HEK293 (cell line): ENCODE measurements at regions not wholly inside any gene's neighbourhood (a gene's known extent, or its start where the extent isn't known, plus 50 kb on each side); places are given as distances from the start of the nearest gene placed in this dataset.

ENCODE experiments used
- GLIS1 ChIP-seq: fragments of 450-650 bp; formaldehyde crosslinking; IDR thresholded peaks from 2 replicates; pipeline ENCODE4 v1.5.1; 2016; ENCODE audit warnings: missing biosample characterization, missing genetic modification characterization
- KLF10 ChIP-seq: fragments of 450-650 bp; IDR thresholded peaks from 2 replicates; pipeline ENCODE4 v1.5.1; 2018; ENCODE audit warnings: missing biosample characterization, mild to moderate bottlenecking, missing genetic modification characterization
- OVOL3 ChIP-seq: fragments of 450-650 bp; formaldehyde crosslinking; IDR thresholded peaks from 2 replicates; pipeline ENCODE4 v1.5.1; 2016; ENCODE audit warnings: missing biosample characterization, missing genetic modification characterization
- PRDM10 ChIP-seq: fragments of 450-650 bp; formaldehyde crosslinking; IDR thresholded peaks from 2 replicates; pipeline ENCODE4 v1.5.1; 2016; ENCODE audit warnings: missing biosample characterization, missing genetic modification characterization
- SCRT2 ChIP-seq: fragments of 450-650 bp; formaldehyde crosslinking; IDR thresholded peaks from 2 replicates; pipeline ENCODE4 v1.5.1; 2016; ENCODE audit warnings: missing biosample characterization, missing genetic modification characterization
- SP2 ChIP-seq: fragments of 450-650 bp; formaldehyde crosslinking; IDR thresholded peaks from 2 replicates; pipeline ENCODE4 v1.5.1; 2016; ENCODE audit warnings: missing biosample characterization, missing genetic modification characterization
- YY2 ChIP-seq: fragments of 450-650 bp; formaldehyde crosslinking; IDR thresholded peaks from 2 replicates; pipeline ENCODE4 v1.5.1; 2016; ENCODE audit warnings: missing biosample characterization, missing genetic modification characterization
- ZBTB21 ChIP-seq: fragments of 450-650 bp; formaldehyde crosslinking; IDR thresholded peaks from 2 replicates; pipeline ENCODE4 v1.5.1; 2017; ENCODE audit warnings: missing biosample characterization, missing genetic modification characterization
- ZBTB7A ChIP-seq: fragments of 450-650 bp; formaldehyde crosslinking; IDR thresholded peaks from 2 replicates; pipeline ENCODE4 v1.5.1; 2016; ENCODE audit warnings: low read depth, missing biosample characterization, missing genetic modification characterization
- ZNF114 ChIP-seq: fragments of 450-650 bp; formaldehyde crosslinking; IDR thresholded peaks from 2 replicates; pipeline ENCODE4 v1.5.0; 2017; ENCODE audit warnings: missing biosample characterization, missing genetic modification characterization
- ZNF157 ChIP-seq: fragments of 450-650 bp; formaldehyde crosslinking; IDR thresholded peaks from 2 replicates; pipeline ENCODE4 v1.5.1; 2016; ENCODE audit warnings: missing biosample characterization, missing genetic modification characterization
- ZNF174 ChIP-seq: fragments of 450-650 bp; formaldehyde crosslinking; IDR thresholded peaks from 2 replicates; pipeline ENCODE4 v1.5.0; 2017; ENCODE audit warnings: missing biosample characterization, mild to moderate bottlenecking, missing genetic modification characterization
- ZNF184 ChIP-seq: fragments of 450-650 bp; IDR thresholded peaks from 2 replicates; pipeline ENCODE4 v1.5.1; 2018; ENCODE audit warnings: missing biosample characterization, mild to moderate bottlenecking, missing genetic modification characterization
- ZNF214 ChIP-seq: fragments of 450-650 bp; formaldehyde crosslinking; IDR thresholded peaks from 2 replicates; pipeline ENCODE4 v1.5.1; 2017; ENCODE audit warnings: missing biosample characterization, mild to moderate bottlenecking, missing genetic modification characterization, borderline replicate concordance
- ZNF223 ChIP-seq: fragments of 450-650 bp; formaldehyde crosslinking; IDR thresholded peaks from 2 replicates; pipeline ENCODE4 v1.5.1; 2016; ENCODE audit warnings: missing biosample characterization, missing genetic modification characterization
- ZNF24 ChIP-seq: fragments of 450-650 bp; formaldehyde crosslinking; IDR thresholded peaks from 2 replicates; pipeline ENCODE4 v1.5.1; 2016; ENCODE audit warnings: missing biosample characterization, missing genetic modification characterization
- ZNF274 ChIP-seq, 2 experiments: fragments of 200-500 bp in 1 of 2; fragments of 450-650 bp in 1 of 2; sonication (Bioruptor generic) in 1 of 2; formaldehyde crosslinking in 1 of 2; IDR thresholded peaks; 2 replicates each; pipeline versions ENCODE4 v1.5.1 to v1.6.1; 2014 to 2016; ENCODE audit warnings: borderline replicate concordance in 1 of 2, inconsistent platforms in 1 of 2, low read length in 1 of 2, missing biosample characterization in 1 of 2, missing genetic modification characterization in 1 of 2
- ZNF292 ChIP-seq: fragments of 450-650 bp; formaldehyde crosslinking; IDR thresholded peaks from 2 replicates; pipeline ENCODE4 v1.5.1; 2016; ENCODE audit warnings: low read depth, missing biosample characterization, missing genetic modification characterization, borderline replicate concordance
- ZNF335 ChIP-seq: fragments of 450-650 bp; formaldehyde crosslinking; conservative IDR thresholded peaks from 2 replicates; pipeline ENCODE4 v1.5.1; 2016; ENCODE audit warnings: missing biosample characterization, missing genetic modification characterization
- ZNF391 ChIP-seq: fragments of 450-650 bp; formaldehyde crosslinking; IDR thresholded peaks from 2 replicates; pipeline ENCODE4 v1.5.1; 2016; ENCODE audit warnings: low read depth, missing biosample characterization, missing genetic modification characterization, borderline replicate concordance
- ZNF433 ChIP-seq: fragments of 450-650 bp; formaldehyde crosslinking; IDR thresholded peaks from 2 replicates; pipeline ENCODE4 v1.5.1; 2016; ENCODE audit warnings: missing biosample characterization, missing genetic modification characterization, low read depth
- ZNF473 ChIP-seq: fragments of 450-650 bp; formaldehyde crosslinking; IDR thresholded peaks from 2 replicates; pipeline ENCODE4 v1.5.1; 2017; ENCODE audit warnings: missing biosample characterization, missing genetic modification characterization
- ZNF514 ChIP-seq: fragments of 450-650 bp; formaldehyde crosslinking; IDR thresholded peaks from 2 replicates; pipeline ENCODE4 v1.5.1; 2016; ENCODE audit warnings: missing biosample characterization, missing genetic modification characterization
- ZNF621 ChIP-seq: fragments of 450-650 bp; formaldehyde crosslinking; IDR thresholded peaks from 2 replicates; pipeline ENCODE4 v1.5.1; 2017; ENCODE audit warnings: missing biosample characterization, missing genetic modification characterization
- ZNF645 ChIP-seq: fragments of 450-650 bp; formaldehyde crosslinking; IDR thresholded peaks from 2 replicates; pipeline ENCODE4; 2016; ENCODE audit warnings: missing biosample characterization, missing genetic modification characterization
- ZNF660 ChIP-seq: fragments of 450-650 bp; IDR thresholded peaks from 2 replicates; pipeline ENCODE4 v1.5.1; 2018; ENCODE audit warnings: missing biosample characterization, mild to moderate bottlenecking, missing genetic modification characterization
- ZNF664 ChIP-seq: fragments of 450-650 bp; formaldehyde crosslinking; IDR thresholded peaks from 2 replicates; pipeline ENCODE4 v1.5.1; 2016; ENCODE audit warnings: missing biosample characterization, missing genetic modification characterization
- ZNF701 ChIP-seq: fragments of 450-650 bp; formaldehyde crosslinking; IDR thresholded peaks from 2 replicates; pipeline ENCODE4 v1.5.1; 2016; ENCODE audit warnings: missing biosample characterization, missing genetic modification characterization
- ZNF843 ChIP-seq: fragments of 450-650 bp; formaldehyde crosslinking; IDR thresholded peaks from 2 replicates; pipeline ENCODE4 v1.5.1; 2016; ENCODE audit warnings: missing biosample characterization, missing genetic modification characterization
- ZSCAN30 ChIP-seq: fragments of 450-650 bp; IDR thresholded peaks from 2 replicates; pipeline ENCODE4 v1.5.1; 2018; ENCODE audit warnings: missing biosample characterization, mild to moderate bottlenecking, missing genetic modification characterization, moderate library complexity
- ZSCAN5A ChIP-seq: fragments of 450-650 bp; formaldehyde crosslinking; IDR thresholded peaks from 2 replicates; pipeline ENCODE4 v1.5.1; 2016; ENCODE audit warnings: missing biosample characterization, missing genetic modification characterization
- TF ChIP-seq, protein P1 (sequence below): fragments of 450-650 bp; IDR thresholded peaks from 2 replicates; pipeline ENCODE4 v1.5.1; 2018; ENCODE audit warnings: missing biosample characterization, mild to moderate bottlenecking, missing genetic modification characterization

DNA sequence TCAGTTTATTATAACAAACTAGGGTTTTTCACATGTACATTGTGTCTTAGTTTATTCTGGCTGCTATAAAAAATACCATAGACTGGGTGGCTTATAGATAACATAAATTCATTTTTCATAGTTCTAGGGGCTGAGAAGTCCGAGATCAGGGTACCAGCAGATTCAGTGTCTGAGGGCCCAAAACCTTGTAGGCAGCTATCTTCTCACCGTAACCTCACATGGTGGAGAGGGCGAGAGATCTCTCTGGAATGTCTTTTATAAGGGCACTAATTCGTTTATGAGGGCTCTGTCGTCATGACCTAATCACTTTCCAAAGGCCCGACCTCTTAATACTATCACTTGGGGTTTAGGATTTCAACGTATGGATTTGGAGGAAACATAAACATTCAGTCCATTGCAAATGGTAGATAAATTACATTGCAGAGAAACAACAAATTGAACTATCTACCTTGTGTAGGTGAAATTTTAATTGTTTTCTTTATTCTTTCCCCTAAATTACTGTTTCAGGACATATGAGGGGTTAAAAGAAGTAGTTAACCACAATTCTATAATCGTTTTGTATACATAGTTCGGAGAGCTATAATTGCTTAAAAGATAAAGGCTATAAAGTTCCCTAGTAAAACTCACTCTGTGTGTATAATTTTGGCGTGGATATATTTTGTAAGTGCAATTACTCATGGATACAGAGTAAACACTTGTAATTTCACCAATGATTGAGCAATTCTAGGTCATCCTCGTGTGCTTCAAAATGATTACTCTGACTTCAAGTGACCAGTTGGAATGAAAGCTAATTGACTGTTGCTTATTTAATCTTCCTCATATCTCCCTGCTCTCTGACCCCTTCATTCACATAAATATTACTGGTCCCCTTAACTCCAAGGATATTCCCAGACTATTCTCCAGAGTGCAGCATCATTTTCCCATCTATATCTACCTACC is 247.5 kb upstream of the TMEM161B start (continued):
- TF ChIP-seq ZBTB7A (tag by site-specific recombination) (no peak), ZNF335 (tag by site-specific recombination) (no peak; the same call in 1 of the 2 replicates), SCRT2 (tag by site-specific recombination) (peak; percentile 84; the same call in 1 of the 2 replicates), ZNF157 (no peak), ZBTB21 (peak; percentile 78), ZNF645 (tag by site-specific recombination) (peak; percentile 76; the same call in 1 of the 2 replicates), YY2 (tag by site-specific recombination) (no peak), ZNF184 (tag by site-specific recombination) (no peak; the same call in 1 of the 2 replicates), GLIS1 (tag by site-specific recombination) (peak; percentile 61), ZNF223 (no peak), ZNF274 (IDR thresholded peaks at IDR 0.05; ENCODE audit: low read length) (no peak), ZNF274 (tag by site-specific recombination; IDR thresholded peaks at IDR 0.05; ENCODE audit: borderline replicate concordance) (no peak), ZNF114 (tag by site-specific recombination) (no peak), ZNF24 (tag by site-specific recombination) (peak; percentile 95), ZSCAN30 (peak; percentile 48; the same call in 1 of the 2 replicates), ZNF843 (tag by site-specific recombination) (peak; percentile 100), ZNF433 (tag by site-specific recombination) (no peak), ZNF514 (no peak), ZNF664 (peak; percentile 76), ZNF701 (tag by site-specific recombination) (no peak), ZSCAN5A (tag by site-specific recombination) (peak; percentile 49; the same call in 1 of the 2 replicates), PRDM10 (tag by site-specific recombination) (peak; percentile 68), ZNF174 (tag by site-specific recombination) (no peak), ZNF391 (tag by site-specific recombination) (peak; percentile 91; the same call in 1 of the 2 replicates), ZNF473 (tag by site-specific recombination) (no peak), KLF10 (tag by site-specific recombination) (peak; percentile 93), SP2 (tag by site-specific recombination) (peak; percentile 26; the same call in 1 of the 2 replicates), ZNF621 (tag by site-specific recombination) (no peak), ZNF660 (tag by site-specific recombination) (peak; percentile 99), ZNF292 (tag by site-specific recombination) (no peak), OVOL3 (tag by site-specific recombination) (peak; percentile 95), ZNF214 (no peak)
- TF ChIP-seq, protein P1, sequence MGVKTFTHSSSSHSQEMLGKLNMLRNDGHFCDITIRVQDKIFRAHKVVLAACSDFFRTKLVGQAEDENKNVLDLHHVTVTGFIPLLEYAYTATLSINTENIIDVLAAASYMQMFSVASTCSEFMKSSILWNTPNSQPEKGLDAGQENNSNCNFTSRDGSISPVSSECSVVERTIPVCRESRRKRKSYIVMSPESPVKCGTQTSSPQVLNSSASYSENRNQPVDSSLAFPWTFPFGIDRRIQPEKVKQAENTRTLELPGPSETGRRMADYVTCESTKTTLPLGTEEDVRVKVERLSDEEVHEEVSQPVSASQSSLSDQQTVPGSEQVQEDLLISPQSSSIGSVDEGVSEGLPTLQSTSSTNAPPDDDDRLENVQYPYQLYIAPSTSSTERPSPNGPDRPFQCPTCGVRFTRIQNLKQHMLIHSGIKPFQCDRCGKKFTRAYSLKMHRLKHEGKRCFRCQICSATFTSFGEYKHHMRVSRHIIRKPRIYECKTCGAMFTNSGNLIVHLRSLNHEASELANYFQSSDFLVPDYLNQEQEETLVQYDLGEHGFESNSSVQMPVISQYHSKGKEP (tag by site-specific recombination), result peak; percentile 86
